Stimulated activated memory B cell treated with anti-CD40 and anti-IgM and Interleukin-4, amounts not matched to agents 10 μg/mL and 1 μg/mL and 100 μg/mL, for 72 hours (primary cell): ENCODE measurements at regions not wholly inside any gene's neighbourhood (a gene's known extent, or its start where the extent isn't known, plus 50 kb on each side); places are given as distances from the start of the nearest gene placed in this dataset.
"Not testable (repeated sequence)": the region's sequence is repeated elsewhere in the genome, so short reads cannot be mapped to it uniquely, and the experiment has no call there.

Experiments used
- ATAC-seq: fragments of 150-1000 bp; cut with Tn5 transposase; 2 replicates; pipeline ENCODE4 v1.10.0; 2021
- H3K27ac Mint-ChIP-seq: one replicate; pipeline ENCODE4 v1.8.0; 2022; ENCODE audit warnings: mild to moderate bottlenecking, mixed read lengths
- H3K27me3 Mint-ChIP-seq: one replicate; pipeline ENCODE4 v1.8.0; 2022; ENCODE audit warnings: mixed read lengths
- H3K36me3 Mint-ChIP-seq: one replicate; pipeline ENCODE4 v1.8.0; 2022; ENCODE audit warnings: mixed read lengths
- H3K4me1 Mint-ChIP-seq: one replicate; pipeline ENCODE4 v1.8.0; 2022; ENCODE audit warnings: mixed read lengths
- H3K4me3 Mint-ChIP-seq: one replicate; pipeline ENCODE4 v1.8.0; 2022; ENCODE audit warnings: mild to moderate bottlenecking, moderate library complexity, mixed read lengths
- H3K9me3 Mint-ChIP-seq: one replicate; pipeline ENCODE4 v1.8.0; 2022; ENCODE audit warnings: mixed read lengths

- not testable (repeated sequence) for ATAC-seq, H3K36me3 Mint-ChIP-seq, H3K27ac Mint-ChIP-seq, H3K27me3 Mint-ChIP-seq, H3K4me3 Mint-ChIP-seq, H3K9me3 Mint-ChIP-seq, H3K4me1 Mint-ChIP-seq
Measured at GRCh38 chr21:7743940-7744339, 2777.4 kb upstream of the TPTE start.

- H3K36me3 Mint-ChIP-seq, H3K27me3 Mint-ChIP-seq, H3K4me3 Mint-ChIP-seq, H3K27ac Mint-ChIP-seq, H3K4me1 Mint-ChIP-seq, H3K9me3 Mint-ChIP-seq: not testable (repeated sequence)
- ATAC-seq = peak; percentile 99
Measured at GRCh38 chr21:7744406-7745099, 2776.8 kb upstream of the TPTE start.

GRCh38 chr21:7745100-7745450, 2776.3 kb upstream of the TPTE start:
- H3K4me3 Mint-ChIP-seq, H3K27ac Mint-ChIP-seq, H3K4me1 Mint-ChIP-seq, H3K36me3 Mint-ChIP-seq, H3K27me3 Mint-ChIP-seq, H3K9me3 Mint-ChIP-seq: not testable (repeated sequence)
- peak; percentile 94 for ATAC-seq

GRCh38 chr21:7747964-7748363, 2773.4 kb upstream of the TPTE start:
- not testable (repeated sequence) for H3K36me3 Mint-ChIP-seq, H3K27me3 Mint-ChIP-seq, H3K4me1 Mint-ChIP-seq, H3K9me3 Mint-ChIP-seq, H3K4me3 Mint-ChIP-seq, H3K27ac Mint-ChIP-seq, ATAC-seq

GRCh38 chr21:7752611-7753010, 2768.8 kb upstream of the TPTE start:
- H3K4me1 Mint-ChIP-seq, H3K9me3 Mint-ChIP-seq, H3K27me3 Mint-ChIP-seq, H3K36me3 Mint-ChIP-seq, ATAC-seq, H3K4me3 Mint-ChIP-seq, H3K27ac Mint-ChIP-seq: not testable (repeated sequence)

GRCh38 chr21:7753380-7753877, 2768.0 kb upstream of the TPTE start:
- not testable (repeated sequence) for H3K4me1 Mint-ChIP-seq, H3K27ac Mint-ChIP-seq, H3K27me3 Mint-ChIP-seq, H3K9me3 Mint-ChIP-seq, H3K4me3 Mint-ChIP-seq, H3K36me3 Mint-ChIP-seq
- ATAC-seq = peak; percentile 97

GRCh38 chr21:7769985-7770384, 2751.4 kb upstream of the TPTE start:
- H3K27me3 Mint-ChIP-seq, ATAC-seq, H3K4me1 Mint-ChIP-seq, H3K4me3 Mint-ChIP-seq, H3K36me3 Mint-ChIP-seq, H3K27ac Mint-ChIP-seq, H3K9me3 Mint-ChIP-seq: not testable (repeated sequence)

- not testable (repeated sequence) for H3K27me3 Mint-ChIP-seq, H3K27ac Mint-ChIP-seq, H3K4me1 Mint-ChIP-seq, H3K9me3 Mint-ChIP-seq, H3K36me3 Mint-ChIP-seq, H3K4me3 Mint-ChIP-seq, ATAC-seq
Measured at GRCh38 chr21:7774219-7774618, 2747.2 kb upstream of the TPTE start.

- H3K4me3 Mint-ChIP-seq = peak overlapping the region; percentile 3
- not testable (repeated sequence) for H3K27me3 Mint-ChIP-seq, H3K36me3 Mint-ChIP-seq, H3K9me3 Mint-ChIP-seq, H3K4me1 Mint-ChIP-seq, ATAC-seq
- H3K27ac Mint-ChIP-seq = peak overlapping the region; percentile 82
Measured at GRCh38 chr21:7775327-7775984, 2745.9 kb upstream of the TPTE start.

GRCh38 chr21:7776035-7776434, 2745.3 kb upstream of the TPTE start:
- not testable (repeated sequence) for H3K9me3 Mint-ChIP-seq, H3K36me3 Mint-ChIP-seq, ATAC-seq, H3K4me3 Mint-ChIP-seq, H3K27me3 Mint-ChIP-seq, H3K4me1 Mint-ChIP-seq
- peak overlapping the region; percentile 82 for H3K27ac Mint-ChIP-seq

- not testable (repeated sequence) for H3K4me1 Mint-ChIP-seq, H3K4me3 Mint-ChIP-seq, H3K27ac Mint-ChIP-seq, ATAC-seq, H3K36me3 Mint-ChIP-seq, H3K9me3 Mint-ChIP-seq, H3K27me3 Mint-ChIP-seq
Measured at GRCh38 chr21:7776622-7777021, 2744.8 kb upstream of the TPTE start.

- H3K36me3 Mint-ChIP-seq, H3K27ac Mint-ChIP-seq, H3K27me3 Mint-ChIP-seq, H3K4me3 Mint-ChIP-seq, H3K9me3 Mint-ChIP-seq, H3K4me1 Mint-ChIP-seq: not testable (repeated sequence)
- ATAC-seq = peak; percentile 55
Measured at GRCh38 chr21:7777289-7777688, 2744.1 kb upstream of the TPTE start.

- H3K27me3 Mint-ChIP-seq, H3K4me1 Mint-ChIP-seq, H3K27ac Mint-ChIP-seq, H3K9me3 Mint-ChIP-seq, H3K36me3 Mint-ChIP-seq, H3K4me3 Mint-ChIP-seq: not testable (repeated sequence)
- peak; percentile 39 for ATAC-seq
Measured at GRCh38 chr21:7787427-7788078, 2733.8 kb upstream of the TPTE start.

GRCh38 chr21:7793797-7794196, 2727.6 kb upstream of the TPTE start:
- H3K27ac Mint-ChIP-seq, ATAC-seq, H3K4me1 Mint-ChIP-seq, H3K4me3 Mint-ChIP-seq, H3K27me3 Mint-ChIP-seq, H3K9me3 Mint-ChIP-seq, H3K36me3 Mint-ChIP-seq: not testable (repeated sequence)

- H3K27ac Mint-ChIP-seq, ATAC-seq, H3K9me3 Mint-ChIP-seq, H3K4me1 Mint-ChIP-seq, H3K4me3 Mint-ChIP-seq, H3K36me3 Mint-ChIP-seq, H3K27me3 Mint-ChIP-seq: not testable (repeated sequence)
Measured at GRCh38 chr21:7797328-7797727, 2724.1 kb upstream of the TPTE start.

GRCh38 chr21:7798446-7798845, 2722.9 kb upstream of the TPTE start:
- ATAC-seq, H3K9me3 Mint-ChIP-seq, H3K4me1 Mint-ChIP-seq, H3K27ac Mint-ChIP-seq, H3K4me3 Mint-ChIP-seq, H3K27me3 Mint-ChIP-seq, H3K36me3 Mint-ChIP-seq: not testable (repeated sequence)
